Neural progenitor cell (in vitro differentiated cells): ENCODE measurements at regions not wholly inside any gene's neighbourhood (a gene's known extent, or its start where the extent isn't known, plus 50 kb on each side); places are given as distances from the start of the nearest gene placed in this dataset.

ENCODE experiments used
- DNase-seq: peaks from one replicate; pipeline ENCODE4 v3.0.0-alpha.2; 2016; ENCODE audit warnings: low spot score
- H2AFZ ChIP-seq: fragments of 200-600 bp; sonication (generic); replicated peaks from 2 replicates; pipeline ENCODE4 v1.6.1; 2016; ENCODE audit warnings: antibody characterized with exemption
- H3F3A ChIP-seq: fragments of 200-600 bp; sonication (generic); 2 replicates; pipeline ENCODE4 v1.6.1; 2016; ENCODE audit warnings: antibody characterized with exemption, low read depth
- H3K27ac ChIP-seq: fragments of 200-600 bp; sonication (generic); 2 replicates; pipeline ENCODE4 v1.5.1; 2016; ENCODE audit warnings: mild to moderate bottlenecking
- H3K27me3 ChIP-seq: fragments of 200-600 bp; sonication (generic); 2 replicates; pipeline ENCODE4 v1.6.1; 2016; ENCODE audit warnings: mild to moderate bottlenecking, moderate library complexity
- H3K36me3 ChIP-seq: fragments of 200-600 bp; sonication (generic); 2 replicates; pipeline ENCODE4 v1.5.1; 2016
- H3K4me1 ChIP-seq: fragments of 200-600 bp; sonication (generic); 2 replicates; pipeline ENCODE4 v1.6.1; 2016; ENCODE audit warnings: mixed run types
- H3K4me2 ChIP-seq: fragments of 200-600 bp; sonication (generic); 2 replicates; pipeline ENCODE4 v1.6.1; 2016
- H3K4me3 ChIP-seq: fragments of 200-600 bp; sonication (generic); 2 replicates; pipeline ENCODE4 v1.5.1; 2016
- H3K79me2 ChIP-seq: fragments of 200-600 bp; sonication (generic); 2 replicates; pipeline ENCODE4 v1.6.1; 2016; ENCODE audit warnings: low read depth
- H3K9ac ChIP-seq: fragments of 200-600 bp; sonication (generic); 2 replicates; pipeline ENCODE4 v1.6.1; 2016
- H3K9me3 ChIP-seq: fragments of 200-600 bp; sonication (generic); 2 replicates; pipeline ENCODE4 v1.5.1; 2016; ENCODE audit warnings: low read depth
- H4K20me1 ChIP-seq: fragments of 200-600 bp; sonication (generic); 2 replicates; pipeline ENCODE4 v1.6.1; 2016; ENCODE audit warnings: low read depth
- H3K27ac Mint-ChIP-seq: 3 replicates; pipeline ENCODE4 v1.8.0; 2021; ENCODE audit warnings: mixed read lengths
- H3K27me3 Mint-ChIP-seq: 2 replicates; pipeline ENCODE4 v1.8.0; 2022; ENCODE audit warnings: low read depth, mild to moderate bottlenecking, inconsistent platforms, moderate library complexity, mixed read lengths; ENCODE audit not compliant: insufficient read depth
- H3K36me3 Mint-ChIP-seq: 3 replicates; pipeline ENCODE4 v1.8.0; 2021; ENCODE audit warnings: mixed read lengths
- H3K4me1 Mint-ChIP-seq: 3 replicates; pipeline ENCODE4 v1.8.0; 2021; ENCODE audit warnings: mixed read lengths
- H3K4me3 Mint-ChIP-seq: 3 replicates; pipeline ENCODE4 v1.8.0; 2021; ENCODE audit warnings: mild to moderate bottlenecking, moderate library complexity, mixed read lengths
- H3K9me3 Mint-ChIP-seq: 3 replicates; pipeline ENCODE4 v1.8.0; 2020; ENCODE audit warnings: mixed read lengths
- EZH2 ChIP-seq: fragments of 200-600 bp; sonication (generic); IDR thresholded peaks from 2 replicates; pipeline ENCODE4 v1.6.1; 2017; ENCODE audit warnings: antibody characterized with exemption, mild to moderate bottlenecking, moderate library complexity
- EZH2phosphoT487 ChIP-seq: fragments of 200-600 bp; sonication (generic); IDR thresholded peaks from 2 replicates; pipeline ENCODE4 v1.6.1; 2017; ENCODE audit warnings: antibody characterized with exemption
- TF ChIP-seq, protein P1 (sequence below): fragments of 200-600 bp; sonication (generic); IDR thresholded peaks from 2 replicates; pipeline ENCODE4 v1.5.1; 2017; ENCODE audit warnings: antibody characterized with exemption, mild to moderate bottlenecking

DNA sequence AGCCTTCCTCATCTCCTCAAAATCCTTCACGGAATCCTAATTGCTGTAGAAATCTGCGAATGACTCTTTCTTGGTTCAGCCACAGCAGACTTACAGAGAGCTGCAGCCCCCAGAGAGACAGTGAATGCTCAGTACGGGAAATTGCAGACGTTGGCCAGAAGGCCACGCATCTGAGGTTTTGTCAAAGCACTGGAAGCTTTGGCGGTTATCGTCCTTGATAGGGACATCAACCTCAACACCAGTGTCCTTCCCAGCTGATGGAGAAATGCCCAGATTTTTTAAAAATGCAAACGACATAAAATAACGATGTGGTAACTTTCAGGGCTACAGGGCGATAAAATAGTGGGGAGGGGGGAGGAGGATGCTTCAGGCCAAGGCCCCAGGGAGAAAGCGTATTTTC, 166.6 kb upstream of the CIBAR2 start:
- Histone ChIP-seq H3K9ac (no peak overlapping the region), H3K27ac (no peak overlapping the region), H3K36me3 (no peaks in the 10 kb centered on the region), H2AFZ (no peak overlapping the region), H3F3A (peaks cover 8% of the 10 kb centered on the region), H3K9me3 (no peaks in the 10 kb centered on the region), H3K4me2 (no peak overlapping the region), H4K20me1 (peaks cover 5% of the 10 kb centered on the region), H3K79me2 (no peaks in the 10 kb centered on the region), H3K4me3 (no peak overlapping the region), H3K4me1 (peaks cover 50% of the 10 kb centered on the region), H3K27me3 (no peaks in the 10 kb centered on the region)
- no peaks in the 10 kb centered on the region for H3K36me3 Mint-ChIP-seq
- peaks cover 50% of the 10 kb centered on the region for H3K4me1 Mint-ChIP-seq
- H3K4me3 Mint-ChIP-seq, result no peak overlapping the region
- peaks cover 17% of the 10 kb centered on the region for H3K27me3 Mint-ChIP-seq
- DNase-seq, result no peak
- H3K27ac Mint-ChIP-seq, result no peak overlapping the region
- no peaks in the 10 kb centered on the region for H3K9me3 Mint-ChIP-seq
- TF ChIP-seq, protein P1, sequence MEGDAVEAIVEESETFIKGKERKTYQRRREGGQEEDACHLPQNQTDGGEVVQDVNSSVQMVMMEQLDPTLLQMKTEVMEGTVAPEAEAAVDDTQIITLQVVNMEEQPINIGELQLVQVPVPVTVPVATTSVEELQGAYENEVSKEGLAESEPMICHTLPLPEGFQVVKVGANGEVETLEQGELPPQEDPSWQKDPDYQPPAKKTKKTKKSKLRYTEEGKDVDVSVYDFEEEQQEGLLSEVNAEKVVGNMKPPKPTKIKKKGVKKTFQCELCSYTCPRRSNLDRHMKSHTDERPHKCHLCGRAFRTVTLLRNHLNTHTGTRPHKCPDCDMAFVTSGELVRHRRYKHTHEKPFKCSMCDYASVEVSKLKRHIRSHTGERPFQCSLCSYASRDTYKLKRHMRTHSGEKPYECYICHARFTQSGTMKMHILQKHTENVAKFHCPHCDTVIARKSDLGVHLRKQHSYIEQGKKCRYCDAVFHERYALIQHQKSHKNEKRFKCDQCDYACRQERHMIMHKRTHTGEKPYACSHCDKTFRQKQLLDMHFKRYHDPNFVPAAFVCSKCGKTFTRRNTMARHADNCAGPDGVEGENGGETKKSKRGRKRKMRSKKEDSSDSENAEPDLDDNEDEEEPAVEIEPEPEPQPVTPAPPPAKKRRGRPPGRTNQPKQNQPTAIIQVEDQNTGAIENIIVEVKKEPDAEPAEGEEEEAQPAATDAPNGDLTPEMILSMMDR, result no peak
- no peak for TF ChIP-seq EZH2phosphoT487
- no peak for TF ChIP-seq EZH2

DNA sequence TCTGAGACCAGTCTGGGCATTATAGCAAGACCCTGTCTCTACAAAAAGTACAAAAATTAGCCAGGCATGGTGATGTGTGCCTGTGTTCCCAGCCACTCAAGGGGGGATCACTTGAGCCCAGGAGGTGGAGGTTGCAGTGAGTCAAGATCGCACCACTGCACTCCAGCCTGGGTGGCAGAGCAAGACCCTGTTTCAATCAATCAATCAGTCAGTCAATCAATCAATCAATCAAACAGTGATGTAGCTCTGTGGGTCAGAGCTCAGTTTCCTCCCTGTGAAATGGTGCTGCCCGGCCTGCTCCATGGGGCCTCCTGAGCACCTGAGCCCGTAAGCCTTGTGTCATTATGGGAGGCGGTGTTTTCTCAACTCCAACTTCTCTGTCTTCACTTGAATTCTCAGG, 167.1 kb upstream of the CIBAR2 start:
- no peaks in the 10 kb centered on the region for H3K9me3 Mint-ChIP-seq
- Histone ChIP-seq H3K9me3 (no peaks in the 10 kb centered on the region), H3K4me3 (no peak overlapping the region), H3F3A (peaks cover 14% of the 10 kb centered on the region), H3K27me3 (no peaks in the 10 kb centered on the region), H3K4me1 (peaks cover 55% of the 10 kb centered on the region), H4K20me1 (peaks cover 6% of the 10 kb centered on the region), H3K79me2 (no peaks in the 10 kb centered on the region), H2AFZ (no peak overlapping the region), H3K36me3 (no peaks in the 10 kb centered on the region), H3K9ac (no peak overlapping the region), H3K27ac (no peak overlapping the region), H3K4me2 (no peak overlapping the region)
- TF ChIP-seq EZH2 (no peak), EZH2phosphoT487 (no peak)
- TF ChIP-seq, protein P1, result no peak
- H3K4me1 Mint-ChIP-seq, result peaks cover 55% of the 10 kb centered on the region
- H3K4me3 Mint-ChIP-seq, result no peak overlapping the region
- DNase-seq, result no peak
- H3K27ac Mint-ChIP-seq, result no peak overlapping the region
- peaks cover 23% of the 10 kb centered on the region for H3K27me3 Mint-ChIP-seq
- no peaks in the 10 kb centered on the region for H3K36me3 Mint-ChIP-seq

DNA sequence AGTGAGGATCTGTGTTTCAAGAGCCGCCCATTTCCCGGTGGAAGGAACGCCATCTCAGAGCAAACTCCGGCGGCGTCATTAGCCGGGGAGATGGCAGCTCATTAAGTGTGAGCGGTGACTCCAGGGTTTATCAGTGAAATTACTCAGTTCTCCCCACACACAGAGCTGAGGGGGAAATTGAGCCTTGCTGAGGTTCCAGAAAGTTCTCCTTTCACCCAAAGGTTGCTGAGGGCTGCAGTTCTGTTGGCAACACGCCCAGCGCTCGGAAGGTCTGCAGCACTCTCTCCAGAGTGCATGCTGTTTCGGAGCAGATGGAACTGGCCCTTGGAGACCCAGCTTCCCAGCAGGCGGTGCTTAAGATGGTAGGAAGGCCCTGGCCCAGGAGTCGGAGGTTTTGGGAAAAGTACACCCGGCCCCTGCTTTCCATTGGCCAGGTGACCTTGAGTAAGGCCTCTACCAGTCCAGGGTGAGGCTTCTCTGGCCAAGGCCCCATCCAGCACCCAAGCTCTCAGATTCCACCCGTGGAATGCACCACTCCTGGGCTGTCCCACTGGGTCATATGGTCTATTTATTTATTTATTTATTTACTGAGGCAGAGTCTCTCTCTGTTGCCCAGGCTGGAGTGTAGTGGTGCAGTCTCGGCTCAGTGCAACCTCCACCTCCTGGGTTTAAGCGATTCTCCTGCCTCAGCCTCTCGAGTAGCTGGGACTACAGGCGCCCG, 167.7 kb upstream of the CIBAR2 start:
- H3K4me2 ChIP-seq, result no peak overlapping the region
- H3K9me3 Mint-ChIP-seq, result no peaks in the 10 kb centered on the region
- no peaks in the 10 kb centered on the region for H3K79me2 ChIP-seq
- no peak overlapping the region for H2AFZ ChIP-seq
- no peak overlapping the region for H3K4me3 Mint-ChIP-seq
- H3K9me3 ChIP-seq, result no peaks in the 10 kb centered on the region
- no peaks in the 10 kb centered on the region for H3K36me3 Mint-ChIP-seq
- TF ChIP-seq EZH2phosphoT487 (no peak), EZH2 (no peak)
- TF ChIP-seq, protein P1, result no peak
- peaks cover 56% of the 10 kb centered on the region for H3K4me1 ChIP-seq
- H3K27ac ChIP-seq, result no peak overlapping the region
- H3K36me3 ChIP-seq, result no peaks in the 10 kb centered on the region
- peaks cover 18% of the 10 kb centered on the region for H3F3A ChIP-seq
- no peak overlapping the region for H3K9ac ChIP-seq
- no peak overlapping the region for H3K27ac Mint-ChIP-seq
- H3K27me3 Mint-ChIP-seq, result peaks cover 27% of the 10 kb centered on the region
- H3K4me3 ChIP-seq, result no peak overlapping the region
- H4K20me1 ChIP-seq, result peaks cover 6% of the 10 kb centered on the region
- H3K4me1 Mint-ChIP-seq, result peaks cover 61% of the 10 kb centered on the region
- no peaks in the 10 kb centered on the region for H3K27me3 ChIP-seq
- no peak for DNase-seq
